ENCODE measurements at regions not wholly inside any gene's neighbourhood (a gene's known extent, or its start where the extent isn't known, plus 50 kb on each side); places are given as distances from the start of the nearest gene placed in this dataset.

GRCh38 chr20:52708137-52708536 is 264.0 kb upstream of the TSHZ2 start:
- no peak for DNase-seq

DNA sequence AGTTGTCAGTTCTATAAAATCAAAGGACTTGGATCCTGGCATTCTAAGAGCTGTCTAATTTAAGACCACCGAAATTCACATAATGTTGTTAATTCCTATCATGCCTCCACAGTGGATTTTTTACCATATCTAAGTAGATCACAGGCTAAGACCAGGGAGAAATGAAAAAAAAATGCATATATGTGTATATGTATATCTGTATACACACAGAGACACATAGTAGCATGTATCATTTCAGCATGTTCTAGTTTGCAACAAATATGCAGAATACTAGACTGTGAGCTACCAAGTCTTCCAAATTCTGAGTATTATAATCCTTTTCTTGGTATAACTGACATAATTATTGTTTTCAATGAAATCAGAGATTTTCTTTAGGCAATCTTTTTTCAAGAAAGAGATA is 267.6 kb upstream of the TSHZ2 start:
- DNase-seq = no peak

DNA sequence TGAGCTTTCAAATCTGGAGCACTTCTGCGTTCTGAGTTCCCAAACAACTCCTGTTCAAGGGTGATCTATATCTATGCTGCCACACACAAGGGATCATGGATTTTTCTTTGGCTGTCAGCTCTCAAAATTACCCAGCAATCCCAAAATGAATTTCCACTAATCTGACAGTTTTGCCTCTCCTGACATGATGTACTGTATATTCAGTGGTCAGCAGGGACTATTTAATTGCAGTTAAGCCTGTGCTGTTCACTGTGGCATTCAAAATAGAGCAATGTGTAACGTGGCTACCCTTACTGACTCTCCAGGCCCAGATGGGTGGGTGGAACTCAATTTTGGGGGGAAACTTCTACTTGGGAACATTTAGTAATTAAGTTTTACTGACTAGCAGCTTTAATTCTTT is 283.8 kb upstream of the TSHZ2 start:
- DNase-seq = no peak

GRCh38 chr20:52684905-52685304 is 287.3 kb upstream of the TSHZ2 start:
- peak; percentile 3 for DNase-seq

DNA sequence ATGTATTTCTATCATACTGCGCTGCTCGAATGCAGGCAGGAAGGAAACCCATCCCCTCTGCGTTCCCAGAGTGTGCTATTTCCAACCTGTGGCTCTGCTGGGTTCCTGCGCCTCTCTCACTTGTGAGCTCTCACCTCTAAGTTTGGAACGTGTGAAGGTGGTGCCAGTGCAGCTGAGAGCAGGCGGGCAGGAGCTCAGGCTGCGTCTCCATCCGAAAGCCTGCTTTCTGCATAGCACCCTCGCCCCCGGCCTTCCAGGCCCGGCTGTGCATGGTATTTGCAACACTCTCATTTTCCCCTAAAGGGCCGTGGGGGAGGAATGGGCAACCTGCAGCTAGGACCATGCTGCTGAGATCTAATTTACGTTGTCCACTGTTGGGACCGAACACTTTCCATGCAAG is 288.0 kb upstream of the TSHZ2 start:
- DNase-seq = no peak

DNA sequence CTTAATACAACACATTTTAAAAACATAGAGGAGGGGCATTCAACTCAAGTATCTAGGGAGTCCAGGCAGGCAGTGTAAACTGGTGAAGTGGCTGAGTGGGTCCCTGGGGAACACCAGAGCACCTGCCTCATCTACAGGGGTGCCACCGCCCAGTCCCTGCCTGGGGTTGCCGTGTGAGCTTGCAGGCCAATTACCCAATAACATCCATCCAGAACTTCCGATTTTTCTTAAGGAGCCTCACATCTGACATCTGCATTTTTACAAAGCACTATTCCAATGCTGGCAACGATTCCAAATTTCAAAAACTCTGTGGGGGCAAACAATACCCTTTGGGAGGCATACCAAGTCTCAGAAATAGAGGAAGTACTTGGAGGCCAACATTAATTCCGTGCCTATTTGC is 288.4 kb upstream of the TSHZ2 start:
- DNase-seq = no peak

GRCh38 chr20:52682237-52682636 is 289.9 kb upstream of the TSHZ2 start:
- DNase-seq = no peak

DNA sequence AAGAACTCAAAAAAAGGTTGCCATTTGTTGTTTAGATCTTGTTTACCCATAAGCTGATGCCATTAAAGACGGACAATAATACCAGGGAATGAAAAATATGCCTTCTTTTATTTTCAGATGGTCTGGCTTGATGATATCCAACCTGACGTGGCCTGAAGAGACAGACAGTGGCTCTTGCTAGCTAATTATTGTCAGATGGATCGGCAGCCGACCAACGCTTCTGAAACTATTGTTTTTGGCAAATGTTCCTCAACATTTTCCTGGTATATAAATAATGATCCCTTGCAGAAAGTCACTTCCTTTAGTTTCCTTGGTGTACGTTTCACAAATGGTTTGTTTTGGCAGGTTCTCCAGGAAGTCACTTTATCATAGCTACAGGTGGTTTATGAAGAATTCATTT is 290.9 kb upstream of the TSHZ2 start:
- no peak for DNase-seq

- no peak for DNase-seq
Measured at GRCh38 chr20:52677216-52677615, 294.9 kb upstream of the TSHZ2 start.

- DNase-seq = no peak
Measured at GRCh38 chr20:52676283-52676995, 295.7 kb upstream of the TSHZ2 start.

GRCh38 chr20:52675375-52675774 is 296.8 kb upstream of the TSHZ2 start:
- no peak for DNase-seq

- DNase-seq = no peak
Measured at GRCh38 chr20:52668626-52669025, 303.5 kb upstream of the TSHZ2 start.

DNA sequence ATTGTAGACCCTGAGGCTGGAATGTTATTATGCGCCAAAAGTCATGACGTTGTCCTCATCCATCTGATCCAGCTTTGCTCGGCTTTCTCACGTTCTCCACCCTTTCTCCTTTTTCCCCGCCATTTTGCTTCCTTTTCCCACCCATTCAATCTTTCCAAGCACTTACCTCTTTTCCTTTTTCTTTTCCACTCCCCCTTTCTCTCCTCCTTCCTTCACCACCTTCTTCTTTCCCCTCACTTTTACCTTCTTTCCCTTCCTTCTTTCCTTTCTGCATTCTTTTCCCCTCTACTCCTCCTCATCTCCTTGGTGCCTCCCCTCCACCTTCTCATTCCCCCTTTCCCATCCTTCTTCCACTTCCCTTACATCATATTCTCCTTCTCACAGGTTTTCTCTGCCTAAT is 304.8 kb upstream of the TSHZ2 start:
- DNase-seq = no peak

GRCh38 chr20:52665441-52665840 is 306.7 kb upstream of the TSHZ2 start:
- DNase-seq = no peak

DNA sequence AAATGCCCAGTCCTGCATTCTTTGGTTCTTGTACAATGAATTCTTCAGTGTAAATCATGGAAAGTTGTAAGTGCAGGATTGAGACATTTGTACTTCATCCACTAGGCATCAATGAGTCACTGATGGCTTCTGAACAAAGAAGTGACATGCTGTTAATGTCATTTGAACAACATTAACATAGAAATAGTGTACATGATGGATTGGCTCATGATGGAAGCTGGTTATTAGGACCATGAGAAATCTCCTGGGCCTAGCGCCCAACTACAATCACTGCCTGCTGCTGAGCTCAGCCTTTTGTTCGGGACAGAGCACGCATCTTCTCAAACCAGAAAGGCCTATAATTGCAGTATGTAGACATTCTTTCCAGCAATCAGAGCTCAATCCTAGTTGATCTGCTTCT is 316.8 kb upstream of the TSHZ2 start:
- DNase-seq = no peak

DNA sequence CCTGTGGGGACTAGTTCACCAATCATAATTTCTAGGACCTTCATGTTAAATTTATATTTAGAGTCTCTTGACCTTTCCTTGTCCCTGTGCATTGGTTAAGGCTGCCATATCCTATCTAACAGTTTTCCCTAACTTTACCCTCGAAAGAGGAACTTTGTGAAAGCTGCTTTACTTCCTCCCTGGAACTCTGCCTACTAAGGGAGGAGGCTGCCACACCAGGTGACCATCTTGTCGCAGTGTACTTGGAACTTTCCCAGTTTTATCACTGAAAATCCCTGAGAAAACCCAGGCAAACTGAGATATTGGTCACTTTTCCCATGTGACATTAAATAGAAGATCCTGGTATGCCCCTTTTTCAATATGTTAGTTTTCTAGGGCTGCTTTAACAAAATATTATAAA is 317.6 kb upstream of the TSHZ2 start:
- DNase-seq = no peak

GRCh38 chr20:52652271-52652670 is 319.9 kb upstream of the TSHZ2 start:
- no peak for DNase-seq

DNA sequence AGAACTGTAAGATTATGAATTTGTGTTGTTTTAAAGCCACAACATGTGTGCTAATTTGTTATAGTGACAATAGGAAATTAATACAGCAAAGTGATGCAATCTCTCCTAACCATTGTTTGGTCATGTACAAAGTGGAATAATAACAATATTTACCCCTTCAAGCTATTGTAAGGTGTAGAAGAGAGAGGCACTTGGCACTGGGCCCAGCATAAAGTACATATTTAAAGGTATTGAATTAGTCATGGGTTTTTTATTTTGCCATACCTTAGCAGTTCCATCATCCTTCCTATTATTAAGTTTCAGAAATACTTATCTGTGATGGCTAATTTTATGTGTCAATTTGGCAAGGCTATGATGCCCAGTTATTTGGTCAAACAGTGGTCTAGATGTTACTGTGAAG is 322.4 kb upstream of the TSHZ2 start:
- no peak for DNase-seq

- no peak for DNase-seq
Measured at GRCh38 chr20:52645822-52646221, 326.3 kb upstream of the TSHZ2 start.

DNA sequence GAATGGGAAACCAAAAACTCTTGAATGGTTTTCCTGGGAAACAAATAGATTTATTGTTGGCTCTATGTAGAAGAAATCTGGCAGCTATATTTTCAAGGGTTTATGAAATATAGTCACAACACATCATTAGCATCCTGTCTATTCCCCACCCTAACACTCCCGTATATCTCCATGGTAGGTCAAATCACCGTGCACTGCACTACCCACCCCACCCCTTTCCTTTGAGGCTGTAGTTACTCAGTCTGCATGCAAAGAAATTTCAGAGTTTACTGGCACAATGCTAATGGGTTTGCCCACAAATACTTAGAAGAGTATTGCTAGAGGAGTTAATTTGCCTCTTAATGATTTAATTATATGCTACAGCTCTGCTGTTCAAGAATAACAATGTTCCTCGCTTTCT is 329.1 kb upstream of the TSHZ2 start:
- DNase-seq = no peak

- DNase-seq = no peak
Measured at GRCh38 chr20:52637201-52637600, 335.0 kb upstream of the TSHZ2 start.

GRCh38 chr20:52631469-52631868 is 340.7 kb upstream of the TSHZ2 start:
- no peak for DNase-seq

- no peak for DNase-seq
Measured at GRCh38 chr20:52630138-52630537, 342.0 kb upstream of the TSHZ2 start.

DNA sequence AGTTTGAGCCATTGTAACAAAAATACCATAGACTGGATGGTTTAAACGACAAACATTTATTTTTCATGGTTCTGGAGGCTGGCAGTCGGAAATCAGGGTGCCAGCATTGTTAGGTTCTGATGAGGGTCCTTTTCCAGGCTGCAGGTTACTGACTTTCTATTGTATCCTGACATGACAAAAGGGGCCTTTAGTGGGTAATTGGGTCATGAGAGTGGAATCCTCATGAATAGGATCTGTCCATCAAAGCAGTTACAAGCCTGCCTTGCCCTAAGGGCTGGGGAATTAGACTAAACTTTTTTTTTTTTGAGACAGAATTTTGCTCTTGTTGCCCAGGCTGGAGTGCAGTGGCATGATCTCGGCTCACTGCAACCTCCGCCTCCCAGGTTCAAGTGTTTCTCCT is 347.9 kb upstream of the TSHZ2 start:
- no peak for DNase-seq

GRCh38 chr20:52622081-52622480 is 350.1 kb upstream of the TSHZ2 start:
- DNase-seq = no peak

- peak; percentile 12 for DNase-seq
Measured at GRCh38 chr20:52621401-52621800, 350.8 kb upstream of the TSHZ2 start.
